22Rv1 (cell line): ENCODE measurements at regions not wholly inside any gene's neighbourhood (a gene's known extent, or its start where the extent isn't known, plus 50 kb on each side); places are given as distances from the start of the nearest gene placed in this dataset.

Experiments
- H3K27ac ChIP-seq: fragments of 450-650 bp; 2 replicates; pipeline ENCODE4 v1.5.1; 2017
- CTCF ChIP-seq: fragments of 450-650 bp; IDR thresholded peaks from 2 replicates; pipeline ENCODE4 v1.5.1; 2017; ENCODE audit warnings: mild to moderate bottlenecking
- ZFX ChIP-seq: fragments of 450-650 bp; IDR thresholded peaks from 2 replicates; pipeline ENCODE4 v1.6.1; 2017; ENCODE audit warnings: antibody characterized with exemption, borderline replicate concordance

- H3K27ac ChIP-seq: no peak overlapping the region
- TF ChIP-seq ZFX (no peak), CTCF (no peak)
Observed at GRCh38 chr5:158147227-158147626, 288.3 kb upstream of the CLINT1 start.

- TF ChIP-seq CTCF (no peak), ZFX (no peak)
- no peak overlapping the region for H3K27ac ChIP-seq
Observed at GRCh38 chr5:158145827-158146226, 286.9 kb upstream of the CLINT1 start.

- no peak overlapping the region for H3K27ac ChIP-seq
- no peak for TF ChIP-seq ZFX
- TF ChIP-seq CTCF: no peak
Observed at GRCh38 chr5:158143081-158143480, 284.1 kb upstream of the CLINT1 start.

GRCh38 chr5:158142156-158142555 is 283.2 kb upstream of the CLINT1 start:
- H3K27ac ChIP-seq: no peak overlapping the region
- TF ChIP-seq CTCF: no peak
- TF ChIP-seq ZFX: no peak

GRCh38 chr5:158140120-158140731 is 281.3 kb upstream of the CLINT1 start:
- no peak overlapping the region for H3K27ac ChIP-seq
- TF ChIP-seq ZFX: no peak
- no peak for TF ChIP-seq CTCF

GRCh38 chr5:158139161-158139560 is 280.2 kb upstream of the CLINT1 start:
- no peak overlapping the region for H3K27ac ChIP-seq
- TF ChIP-seq ZFX (no peak), CTCF (no peak)

- TF ChIP-seq CTCF: no peak
- TF ChIP-seq ZFX: no peak
- no peak overlapping the region for H3K27ac ChIP-seq
Observed at GRCh38 chr5:158135682-158136179, 276.8 kb upstream of the CLINT1 start.
